ENCODE measurements at regions not wholly inside any gene's neighbourhood (a gene's known extent, or its start where the extent isn't known, plus 50 kb on each side); places are given as distances from the start of the nearest gene placed in this dataset.

- no peaks in the 10 kb centered on the region for H3K36me3 ChIP-seq (ENCODE audit: control insufficient read depth in 2 of 2, extremely low read depth in 1 of 2, insufficient read depth in 2 of 2, low read length in 2 of 2)
- H3K4me2 ChIP-seq (ENCODE audit: control insufficient read depth, extremely low read depth, insufficient read depth, low read depth, low read length): no peak overlapping the region
- dilution Hi-C loops (cut with MboI; ENCODE audit: extremely low pct_ligation_motif_present, low sequenced_read_pairs): no loop called here
- H3K4me3 ChIP-seq (ENCODE audit: control insufficient read depth in 2 of 3, extremely low read depth in 1 of 3, insufficient read depth in 2 of 3, low read depth in 1 of 3, low read length in 3 of 3): no peak overlapping the region
- H4K20me1 ChIP-seq (ENCODE audit: control insufficient read depth, extremely low read depth, insufficient read depth, low read length): no peaks in the 10 kb centered on the region
- no peaks in the 10 kb centered on the region for H3K79me2 ChIP-seq (ENCODE audit: control insufficient read depth, insufficient read depth, low read length)
- H3K9me1 ChIP-seq (ENCODE audit: control insufficient read depth, extremely low read depth, insufficient read depth, low read length): no peaks in the 10 kb centered on the region
- H2AFZ ChIP-seq (ENCODE audit: control insufficient read depth, low read length): no peak overlapping the region
- H3K4me1 ChIP-seq (ENCODE audit: control insufficient read depth, extremely low read depth, insufficient read depth, low read length): peaks cover 28% of the 10 kb centered on the region
- no peaks in the 10 kb centered on the region for H3K9me3 ChIP-seq (ENCODE audit: control insufficient read depth, low read depth, low read length)
- no peak for DNase-seq (ENCODE audit: low read depth, low spot score)
- FAIRE-seq: no peak
- no peaks in the 10 kb centered on the region for H3K27me3 ChIP-seq (ENCODE audit: control insufficient read depth, extremely low read depth, insufficient read depth, low read length)
- no peak overlapping the region for H3K27ac ChIP-seq (ENCODE audit: control insufficient read depth, insufficient read depth, low read length)
- TF ChIP-seq CTCF (optimal IDR thresholded peaks at IDR 0.05 in 1 of 3, IDR thresholded peaks at IDR 0.05 in 1 of 3, conservative IDR thresholded peaks at IDR 0.05 in 1 of 3; ENCODE audit: extremely low read depth in 1 of 3, insufficient read depth in 2 of 3, low read length in 3 of 3) (no peak), EZH2 (IDR thresholded peaks at IDR 0.05; ENCODE audit: low read length) (no peak)
- no peak overlapping the region for H3K9ac ChIP-seq (ENCODE audit: control insufficient read depth, extremely low read depth, insufficient read depth, low read length)
Measured at GRCh38 chr2:64217198-64217869, 73.1 kb upstream of the PELI1 start.

- dilution Hi-C loops (cut with MboI; ENCODE audit: extremely low pct_ligation_motif_present, low sequenced_read_pairs): no loop called here
- H2AFZ ChIP-seq (ENCODE audit: control insufficient read depth, low read length): no peak overlapping the region
- no peak overlapping the region for H3K27ac ChIP-seq (ENCODE audit: control insufficient read depth, insufficient read depth, low read length)
- no peak overlapping the region for H3K4me2 ChIP-seq (ENCODE audit: control insufficient read depth, extremely low read depth, insufficient read depth, low read depth, low read length)
- no peak overlapping the region for H3K4me3 ChIP-seq (ENCODE audit: control insufficient read depth in 2 of 3, extremely low read depth in 1 of 3, insufficient read depth in 2 of 3, low read depth in 1 of 3, low read length in 3 of 3)
- H3K27me3 ChIP-seq (ENCODE audit: control insufficient read depth, extremely low read depth, insufficient read depth, low read length): no peaks in the 10 kb centered on the region
- no peaks in the 10 kb centered on the region for H3K79me2 ChIP-seq (ENCODE audit: control insufficient read depth, insufficient read depth, low read length)
- H3K9me1 ChIP-seq (ENCODE audit: control insufficient read depth, extremely low read depth, insufficient read depth, low read length): no peaks in the 10 kb centered on the region
- DNase-seq (ENCODE audit: low read depth, low spot score) (no peak), FAIRE-seq (no peak)
- H4K20me1 ChIP-seq (ENCODE audit: control insufficient read depth, extremely low read depth, insufficient read depth, low read length): no peaks in the 10 kb centered on the region
- H3K9ac ChIP-seq (ENCODE audit: control insufficient read depth, extremely low read depth, insufficient read depth, low read length): no peak overlapping the region
- H3K36me3 ChIP-seq (ENCODE audit: control insufficient read depth in 2 of 2, extremely low read depth in 1 of 2, insufficient read depth in 2 of 2, low read length in 2 of 2): no peaks in the 10 kb centered on the region
- H3K4me1 ChIP-seq (ENCODE audit: control insufficient read depth, extremely low read depth, insufficient read depth, low read length): peaks cover 23% of the 10 kb centered on the region
- H3K9me3 ChIP-seq (ENCODE audit: control insufficient read depth, low read depth, low read length): no peaks in the 10 kb centered on the region
- TF ChIP-seq CTCF (optimal IDR thresholded peaks at IDR 0.05 in 1 of 3, IDR thresholded peaks at IDR 0.05 in 1 of 3, conservative IDR thresholded peaks at IDR 0.05 in 1 of 3; ENCODE audit: extremely low read depth in 1 of 3, insufficient read depth in 2 of 3, low read length in 3 of 3) (no peak), EZH2 (IDR thresholded peaks at IDR 0.05; ENCODE audit: low read length) (no peak)
Measured at GRCh38 chr2:64218137-64218802, 74.0 kb upstream of the PELI1 start.
